HG02623 (cell line): ENCODE measurements at regions not wholly inside any gene's neighbourhood (a gene's known extent, or its start where the extent isn't known, plus 50 kb on each side); places are given as distances from the start of the nearest gene placed in this dataset.
"Not testable (repeated sequence)": the region's sequence is repeated elsewhere in the genome, so short reads cannot be mapped to it uniquely, and the experiment has no call there.

Experiments
- ATAC-seq: cut with Tn5 transposase; IDR thresholded peaks from one replicate; pipeline ENCODE4 v1.9.1; 2021; ENCODE audit warnings: moderate library complexity; ENCODE audit not compliant: unreplicated experiment

DNA sequence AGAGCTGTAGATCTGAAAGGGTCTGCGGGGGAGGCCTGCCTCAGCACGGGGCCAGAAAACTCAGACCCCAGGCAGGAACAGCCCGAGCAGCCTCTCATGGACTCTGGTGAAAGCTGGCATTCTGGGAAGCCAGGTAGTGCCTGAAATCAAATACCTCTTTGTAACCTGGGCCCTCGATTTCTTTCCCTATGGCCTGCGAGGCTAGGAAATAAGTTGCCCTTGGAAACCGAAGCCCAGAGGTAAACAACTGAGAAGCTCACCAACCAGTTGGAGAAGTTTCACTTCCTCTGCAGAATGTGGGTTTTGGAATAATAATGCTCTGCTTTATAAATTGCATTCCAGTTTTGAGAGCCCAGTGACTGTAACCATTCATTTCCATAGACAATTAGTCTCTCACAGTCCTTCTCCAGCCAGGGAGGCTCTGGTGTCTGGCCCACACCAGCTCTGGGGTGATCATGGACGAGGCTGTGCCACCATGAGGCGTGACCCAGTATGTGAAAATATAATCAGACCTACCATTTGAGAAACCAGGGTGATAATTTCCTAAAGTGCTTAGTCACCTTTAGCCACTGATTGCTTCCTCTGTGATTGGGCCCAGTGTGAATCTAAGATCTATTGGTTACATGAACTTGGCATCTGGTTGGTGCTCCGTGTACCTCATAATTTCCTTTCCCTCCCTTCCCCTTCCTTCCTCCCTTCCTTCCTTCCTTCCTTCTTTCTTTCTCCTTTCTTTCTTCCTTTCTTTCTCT lies 133.1 kb upstream of the PELI1 start:
- no peak for ATAC-seq

DNA sequence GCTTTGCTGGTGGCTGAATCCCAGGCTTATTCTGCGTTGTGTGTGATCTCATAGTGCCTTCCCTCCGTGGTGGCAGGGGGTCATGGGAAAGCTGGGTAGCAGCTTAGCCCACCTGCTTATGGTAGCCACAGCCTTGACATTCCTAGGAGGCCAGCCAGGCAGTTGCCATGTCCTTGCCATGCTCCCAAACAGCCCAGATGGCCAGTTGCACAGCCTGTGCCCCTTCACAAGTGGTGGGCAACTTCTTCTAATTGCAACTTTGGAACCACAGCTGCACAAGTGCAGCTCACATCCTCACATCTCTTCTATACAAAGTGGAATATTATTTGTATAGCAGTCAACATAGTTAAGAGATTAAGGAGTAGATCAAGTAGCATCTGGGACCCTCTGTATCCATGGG lies 136.6 kb upstream of the PELI1 start:
- ATAC-seq, result not testable (repeated sequence)

DNA sequence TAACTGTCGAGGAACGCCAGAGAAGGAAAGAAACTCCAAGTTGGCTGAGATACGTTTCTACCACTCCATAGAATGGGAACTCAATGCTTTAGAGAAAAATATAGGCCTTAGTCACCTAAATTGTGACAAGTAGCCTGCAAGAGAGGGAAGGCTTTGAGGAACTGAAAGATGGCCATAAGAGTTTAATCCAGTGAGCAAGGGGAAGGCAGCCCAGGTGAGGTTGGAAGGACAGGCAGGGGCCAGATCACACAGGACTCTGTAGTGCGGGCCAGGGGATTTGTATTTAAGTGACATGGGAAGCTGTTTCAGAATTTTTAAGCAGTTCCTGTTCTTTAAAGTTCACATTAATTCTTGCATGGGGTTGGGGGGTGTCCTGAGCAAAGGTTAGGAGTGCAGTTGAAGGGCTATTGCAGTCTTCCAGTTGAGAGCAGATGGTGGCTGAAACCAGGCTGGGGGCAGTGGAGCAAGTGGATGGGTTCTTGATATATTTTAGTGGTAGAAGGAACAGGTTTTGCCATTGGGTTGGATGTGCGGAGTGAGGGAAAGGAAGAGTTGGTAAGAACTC lies 138.9 kb upstream of the PELI1 start:
- no peak for ATAC-seq

DNA sequence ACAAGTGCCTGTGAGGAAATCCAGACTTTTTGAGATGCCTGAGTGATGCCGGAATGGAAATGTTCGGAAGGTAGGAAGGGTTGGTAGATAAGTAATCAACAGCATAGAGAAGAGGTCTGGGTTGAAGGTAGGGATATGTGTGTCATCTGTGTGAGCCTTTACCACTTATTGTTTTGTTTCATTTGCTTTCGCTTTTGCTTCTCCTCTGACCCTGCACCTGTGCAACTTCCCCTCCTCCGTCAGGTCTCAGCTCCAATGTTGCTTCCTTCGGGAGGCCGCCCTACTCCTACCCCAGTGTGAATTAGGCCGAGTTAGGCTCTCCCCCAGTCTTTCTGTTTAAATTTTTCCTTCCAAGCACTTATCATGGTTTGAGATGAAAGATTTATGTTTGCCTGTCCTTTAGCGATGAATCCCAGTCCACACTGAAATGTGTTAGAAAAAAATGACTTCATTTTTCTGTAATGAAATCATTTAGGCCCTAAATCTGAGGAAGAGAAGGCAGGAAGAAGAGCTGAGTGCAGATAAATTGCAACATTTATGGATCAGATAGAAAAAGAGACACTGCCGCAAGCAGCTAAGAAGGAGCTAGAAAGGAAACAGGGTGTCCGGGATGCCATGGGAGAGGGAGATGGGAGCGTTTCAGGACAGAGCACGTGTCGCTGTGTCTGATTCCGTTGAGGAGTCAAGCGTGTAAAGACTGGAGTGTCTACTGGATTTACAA lies 139.6 kb upstream of the PELI1 start:
- peak; percentile 91 for ATAC-seq

DNA sequence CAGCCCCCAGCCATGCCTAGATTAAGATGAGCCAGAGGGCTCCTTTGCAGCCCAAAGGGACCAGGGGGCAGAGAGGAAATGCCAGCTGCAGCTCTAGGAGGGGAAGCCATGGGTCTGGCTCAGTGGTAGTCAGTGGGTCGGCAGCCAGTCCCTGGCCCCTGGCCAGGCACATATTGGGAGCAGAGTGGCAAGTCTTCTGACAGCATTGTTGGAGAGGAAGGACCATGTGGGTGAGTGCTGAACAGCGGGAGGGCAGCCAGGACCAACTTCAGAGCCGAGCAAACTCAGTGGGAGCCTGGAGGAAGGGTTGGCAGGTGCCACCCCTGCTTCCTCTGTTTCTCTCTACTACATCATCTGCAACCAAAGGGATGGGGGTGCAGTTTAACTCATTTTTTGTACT lies 140.5 kb upstream of the PELI1 start:
- no peak for ATAC-seq

DNA sequence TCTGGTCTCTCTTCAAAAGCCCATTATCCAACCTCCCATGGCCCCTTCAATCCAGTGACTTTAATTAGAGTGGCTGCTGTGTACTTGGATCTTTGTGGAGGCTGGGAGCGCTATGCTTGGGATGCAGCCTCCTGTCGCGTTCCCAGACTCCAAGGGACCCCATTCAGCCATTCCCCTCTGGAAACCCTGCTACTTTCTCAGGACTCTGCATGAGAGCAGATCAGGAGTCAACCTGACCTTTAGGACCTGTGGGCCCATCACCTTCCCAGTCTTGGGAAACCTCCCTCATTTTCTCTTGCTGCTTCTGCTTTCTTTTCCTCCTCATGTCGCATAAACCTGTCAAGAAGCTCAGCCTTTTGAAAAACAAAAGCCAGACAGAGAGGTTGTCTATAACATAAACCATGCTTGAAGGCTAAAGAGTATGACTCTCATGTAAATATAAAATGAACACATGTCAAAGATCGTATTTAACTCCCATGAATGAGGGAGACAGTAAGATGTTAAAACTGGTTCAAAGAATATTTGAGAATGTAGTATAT lies 143.1 kb upstream of the PELI1 start:
- ATAC-seq, result no peak

DNA sequence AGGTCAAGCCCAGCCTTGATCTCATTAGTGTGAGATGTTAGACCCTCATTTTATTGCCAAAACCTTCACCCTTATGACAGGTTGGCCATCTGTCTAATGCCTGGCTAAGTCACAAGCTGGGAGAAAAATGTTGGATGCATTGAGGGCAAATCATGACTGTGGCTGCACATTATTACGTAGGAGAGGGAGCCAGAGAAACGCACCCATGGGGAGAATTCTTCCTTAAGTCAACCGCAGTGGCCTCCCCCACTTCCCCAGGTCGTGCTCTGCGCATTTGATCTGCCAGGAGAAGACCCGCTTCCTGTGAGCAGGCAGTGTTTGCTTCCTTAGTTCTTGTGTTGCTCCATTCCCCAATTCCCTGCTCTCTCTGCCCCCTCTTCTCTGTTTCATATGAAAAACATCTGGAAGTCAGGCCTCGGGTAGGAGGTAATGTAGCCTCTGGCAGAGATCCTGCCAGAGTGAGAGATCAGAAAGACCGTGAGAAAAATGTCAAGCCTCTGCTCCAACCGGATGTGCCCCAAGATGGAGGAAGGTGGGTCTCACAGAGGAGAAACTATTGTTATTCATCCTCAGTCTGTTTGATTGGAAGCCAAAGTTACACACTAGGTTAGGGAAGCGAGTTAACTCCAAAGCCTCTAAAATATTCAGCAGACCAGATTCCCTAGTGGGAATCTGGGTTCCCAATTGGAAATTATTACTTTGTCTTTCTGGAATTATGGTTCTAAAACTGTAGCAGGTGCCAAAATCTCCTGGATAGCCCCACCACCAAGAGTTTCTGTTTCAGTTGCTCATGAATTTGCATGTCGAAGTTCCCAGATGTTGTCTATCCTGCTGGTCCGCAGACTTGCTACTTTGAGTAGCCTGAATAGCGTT lies 144.3 kb upstream of the PELI1 start:
- no peak for ATAC-seq

DNA sequence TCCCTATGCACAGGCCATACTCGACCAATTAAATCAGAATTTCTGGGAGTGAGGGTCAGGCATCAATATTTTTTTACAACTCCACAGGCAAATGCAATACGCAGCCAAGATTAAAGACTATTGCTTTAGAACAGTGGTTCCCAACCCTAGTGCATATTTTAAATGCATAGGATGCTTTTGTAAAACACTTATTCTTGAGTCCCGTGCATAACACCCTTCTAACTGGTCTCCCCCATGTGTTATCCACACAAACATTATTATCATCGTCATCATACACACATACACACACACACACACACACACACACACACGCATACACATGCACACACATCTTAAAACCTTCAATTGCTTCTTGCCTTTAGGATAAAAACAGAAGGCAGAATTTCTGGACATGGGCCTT lies 145.0 kb upstream of the PELI1 start:
- no peak for ATAC-seq

DNA sequence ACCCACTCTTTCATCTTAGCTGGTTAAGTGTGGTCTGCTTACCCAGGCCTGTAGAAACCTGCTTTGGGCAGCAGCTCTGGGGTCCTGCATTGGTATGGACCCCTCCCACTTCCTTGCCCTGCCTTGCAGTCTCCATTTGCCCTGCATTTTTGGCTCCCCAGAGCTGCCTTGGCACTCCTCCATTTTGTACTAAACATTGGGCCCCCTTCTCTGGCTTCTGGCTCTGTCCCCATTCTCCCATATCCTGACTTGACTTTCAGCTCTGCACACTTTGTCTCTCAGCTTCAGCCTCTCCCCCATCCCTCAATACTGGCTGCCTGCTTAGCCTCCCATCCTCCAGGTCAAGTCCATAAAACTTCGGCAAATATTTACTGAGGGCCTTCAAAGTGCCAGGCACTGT lies 145.5 kb upstream of the PELI1 start:
- ATAC-seq, result no peak

DNA sequence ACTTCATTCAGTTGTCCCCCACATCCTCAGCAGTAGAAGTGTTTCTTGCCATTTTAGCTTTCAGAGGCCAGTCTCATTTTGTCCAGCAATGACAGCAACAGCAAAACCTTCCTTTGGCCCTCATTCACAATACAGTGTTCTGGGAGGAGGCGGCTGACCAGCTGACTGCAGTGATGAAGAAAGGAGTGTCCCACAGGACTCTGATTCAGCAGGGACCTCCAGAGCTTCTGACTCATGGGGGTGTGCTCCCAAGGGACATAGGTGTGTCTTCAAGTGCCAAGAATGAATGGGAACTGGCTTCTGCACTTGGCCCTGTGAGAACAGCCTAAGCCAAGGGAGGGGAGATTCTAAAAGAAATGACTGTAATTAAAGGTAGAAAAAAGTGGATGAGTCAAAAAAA lies 147.0 kb upstream of the PELI1 start:
- no peak for ATAC-seq

DNA sequence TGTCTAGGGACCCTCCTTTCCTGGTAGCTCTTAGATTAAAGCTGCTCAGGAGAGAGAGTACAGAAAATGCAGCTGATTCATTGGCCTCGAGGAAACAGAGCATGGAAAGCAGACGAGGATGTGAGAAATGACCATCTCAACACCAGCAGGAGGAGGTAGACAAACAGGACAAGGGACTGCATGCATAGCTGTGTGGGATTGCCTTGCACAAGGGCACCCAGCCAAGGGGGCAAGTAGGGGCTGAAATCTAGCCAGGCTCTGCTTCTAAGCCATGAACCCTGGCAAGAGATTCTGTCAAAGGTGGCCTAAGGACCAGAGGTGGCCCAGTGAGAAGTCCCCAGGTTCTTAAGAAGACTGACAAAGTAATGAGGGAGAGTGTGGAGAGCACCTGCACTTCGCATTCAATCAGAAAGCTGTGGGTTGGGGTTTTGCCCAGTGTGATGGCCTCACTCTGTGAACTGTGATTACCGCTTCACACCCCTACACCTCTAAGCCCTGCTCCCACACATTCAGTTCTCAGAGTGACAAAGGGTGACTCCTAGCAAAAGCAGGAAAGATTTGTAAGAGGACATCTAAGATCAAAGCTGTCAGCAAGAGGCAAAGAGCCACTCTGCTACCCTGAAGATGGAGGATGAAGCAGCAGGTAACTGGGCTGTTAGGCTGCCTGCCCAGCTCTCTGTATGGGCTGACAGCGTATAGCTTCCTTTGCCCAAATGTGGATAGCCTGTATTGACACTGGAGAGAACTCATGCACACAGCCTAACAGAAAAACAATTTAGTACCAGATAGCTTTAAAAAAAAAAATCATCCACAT lies 151.3 kb upstream of the PELI1 start:
- ATAC-seq, result no peak

DNA sequence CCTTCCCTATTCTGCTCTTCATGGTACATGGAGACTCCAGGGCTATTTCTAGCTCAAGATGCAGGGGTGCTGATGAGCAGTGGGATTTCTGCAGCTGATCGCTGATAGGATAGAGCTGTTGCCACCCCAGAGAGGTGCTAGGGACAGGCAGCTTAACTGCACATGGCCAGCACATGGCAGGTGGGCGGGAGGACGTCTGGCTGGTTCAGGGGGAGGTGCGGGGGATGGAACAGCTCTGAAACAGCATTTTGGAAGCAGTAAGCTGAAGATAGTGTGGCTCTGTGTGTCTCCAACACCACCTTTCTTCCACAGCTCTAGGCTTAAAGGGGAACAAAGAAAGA lies 151.9 kb upstream of the PELI1 start:
- no peak for ATAC-seq

DNA sequence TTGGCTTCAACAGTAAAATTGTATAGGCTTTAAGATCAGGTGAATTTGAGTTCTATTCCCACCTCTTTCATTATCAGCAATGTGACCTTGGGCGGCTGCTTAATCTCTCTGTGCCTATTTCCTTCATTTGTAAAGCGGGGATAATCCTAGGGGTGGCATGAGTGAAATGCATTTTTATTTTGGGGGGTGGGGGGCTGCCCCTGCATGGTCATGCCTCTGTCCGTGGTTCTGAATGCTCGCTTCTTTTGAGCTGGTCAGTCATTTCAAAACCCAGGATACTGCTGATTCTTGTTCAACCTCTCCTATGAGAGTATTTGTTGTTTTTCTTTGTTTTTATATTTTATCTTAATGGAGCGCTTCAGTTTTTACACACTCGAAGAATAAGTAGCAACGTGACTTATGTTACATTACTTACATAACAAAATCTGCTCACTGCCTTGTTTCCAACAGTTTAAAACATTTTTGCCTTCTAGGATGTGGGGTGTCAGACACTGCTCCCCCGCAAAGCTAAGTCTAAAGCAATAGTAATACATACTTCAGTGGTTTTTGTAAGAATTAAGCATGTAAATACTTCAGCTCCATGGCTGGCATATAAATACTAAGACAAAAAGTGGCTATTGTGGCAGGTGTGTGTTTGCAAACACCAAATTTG lies 152.6 kb upstream of the PELI1 start:
- ATAC-seq, result no peak

DNA sequence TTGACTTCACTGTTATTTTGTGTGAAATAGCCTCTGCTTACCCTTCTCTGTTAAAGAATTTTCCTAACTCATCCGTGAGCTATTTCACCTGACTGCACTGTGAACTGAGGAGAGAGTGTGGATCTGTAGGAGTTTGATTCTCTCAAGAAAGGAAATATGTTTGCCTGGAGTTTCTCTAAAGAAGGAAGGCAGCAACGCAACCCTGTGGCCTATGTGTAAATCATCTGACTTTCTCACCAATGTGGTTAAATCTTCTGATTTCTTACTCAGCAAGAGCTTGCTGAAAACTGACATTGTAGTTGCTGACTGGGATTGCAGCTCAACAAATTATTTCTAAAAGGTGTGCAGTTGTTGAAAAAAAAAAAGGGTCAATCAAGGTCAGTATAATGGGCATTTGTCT lies 153.9 kb upstream of the PELI1 start:
- ATAC-seq, result no peak

DNA sequence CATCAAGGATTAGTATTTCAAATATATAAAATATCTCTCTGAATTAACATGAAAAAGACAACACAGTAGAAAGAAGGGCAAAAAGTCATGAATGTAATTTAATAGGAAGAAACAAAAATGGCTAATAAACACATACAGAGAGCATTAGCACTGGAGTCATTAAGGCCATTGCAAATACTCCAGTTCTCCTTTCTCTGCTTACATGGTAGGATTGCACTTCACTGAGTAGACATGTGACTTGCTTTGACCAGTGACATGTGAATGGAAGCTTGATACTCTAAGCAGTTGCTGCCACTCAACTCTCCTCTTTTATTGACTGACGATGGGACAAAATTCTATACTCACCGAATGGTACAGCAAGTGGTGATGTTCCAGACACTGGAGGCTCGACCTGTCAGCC lies 153.9 kb upstream of the LGALSL start:
- no peak for ATAC-seq

DNA sequence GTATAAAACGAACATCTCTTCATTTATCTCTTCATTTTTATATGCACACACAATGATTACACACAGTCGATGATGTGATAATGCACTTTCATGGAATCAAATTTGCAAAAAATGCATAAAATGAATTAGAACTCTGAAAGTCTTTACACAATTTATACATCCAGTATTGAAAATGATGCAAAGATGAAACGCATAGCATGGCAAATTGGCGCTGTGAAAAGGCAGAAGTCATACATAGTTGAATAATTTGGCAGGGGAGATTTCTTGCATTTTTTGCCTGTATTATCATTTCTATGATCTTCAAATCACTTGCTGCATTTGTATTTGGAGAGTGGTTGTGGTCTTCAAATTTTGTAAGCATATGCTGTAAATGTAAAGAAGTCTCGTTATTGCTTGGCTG lies 150.7 kb upstream of the LGALSL start:
- no peak for ATAC-seq

DNA sequence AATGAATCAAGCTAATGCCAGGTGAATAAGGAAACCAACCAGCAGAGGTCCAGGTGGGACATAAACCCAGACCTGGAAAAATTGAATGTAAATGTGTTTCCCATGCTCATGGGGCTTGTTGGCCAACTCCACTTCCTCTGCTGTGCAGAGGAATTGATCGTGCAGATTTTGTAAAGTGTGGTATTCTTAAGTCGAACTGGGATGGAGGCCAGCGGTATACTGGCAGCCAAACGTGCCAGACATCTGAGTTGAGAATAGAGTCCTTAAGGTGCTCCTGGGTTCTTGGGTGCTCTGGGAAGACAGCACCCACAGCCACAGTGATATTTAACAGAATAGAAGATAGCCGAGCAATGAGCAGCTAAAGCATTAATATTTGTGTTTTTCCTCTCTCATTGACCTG lies 146.5 kb upstream of the LGALSL start:
- ATAC-seq, result no peak

DNA sequence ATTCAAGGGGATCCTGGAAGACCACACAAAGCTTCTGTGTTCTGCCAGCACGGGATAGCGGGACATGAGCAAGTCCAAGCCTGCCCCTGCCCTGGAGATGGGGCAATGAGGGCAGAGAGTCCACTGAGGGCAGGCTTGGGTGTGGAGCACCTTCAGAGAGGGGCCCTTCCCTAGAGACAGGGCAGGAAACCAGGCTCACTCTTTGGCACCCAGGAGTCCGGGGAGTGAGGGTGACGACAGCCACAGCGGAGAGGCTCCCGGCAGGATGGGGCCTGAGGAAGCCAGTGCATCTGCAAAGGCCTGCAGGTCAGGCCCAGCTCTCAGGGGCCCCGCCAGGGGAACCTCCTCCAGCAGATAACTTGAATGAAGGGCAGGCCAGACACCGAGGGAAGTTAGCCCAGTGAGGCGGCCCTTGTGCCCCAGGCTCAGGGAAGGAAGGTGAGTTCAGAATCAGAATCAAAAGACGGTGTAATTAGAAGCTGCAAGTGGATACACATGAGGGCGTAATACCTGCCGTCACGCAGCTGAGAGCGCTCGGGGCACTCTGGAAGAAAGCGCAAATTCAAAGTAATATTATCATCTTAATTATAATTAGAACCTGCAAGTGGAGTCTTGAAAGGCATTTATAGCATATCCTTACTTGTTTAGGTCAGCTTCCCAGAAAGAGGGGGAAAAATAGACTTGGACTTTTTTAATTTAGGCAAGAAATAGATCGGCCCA lies 142.6 kb upstream of the LGALSL start:
- ATAC-seq, result no peak

DNA sequence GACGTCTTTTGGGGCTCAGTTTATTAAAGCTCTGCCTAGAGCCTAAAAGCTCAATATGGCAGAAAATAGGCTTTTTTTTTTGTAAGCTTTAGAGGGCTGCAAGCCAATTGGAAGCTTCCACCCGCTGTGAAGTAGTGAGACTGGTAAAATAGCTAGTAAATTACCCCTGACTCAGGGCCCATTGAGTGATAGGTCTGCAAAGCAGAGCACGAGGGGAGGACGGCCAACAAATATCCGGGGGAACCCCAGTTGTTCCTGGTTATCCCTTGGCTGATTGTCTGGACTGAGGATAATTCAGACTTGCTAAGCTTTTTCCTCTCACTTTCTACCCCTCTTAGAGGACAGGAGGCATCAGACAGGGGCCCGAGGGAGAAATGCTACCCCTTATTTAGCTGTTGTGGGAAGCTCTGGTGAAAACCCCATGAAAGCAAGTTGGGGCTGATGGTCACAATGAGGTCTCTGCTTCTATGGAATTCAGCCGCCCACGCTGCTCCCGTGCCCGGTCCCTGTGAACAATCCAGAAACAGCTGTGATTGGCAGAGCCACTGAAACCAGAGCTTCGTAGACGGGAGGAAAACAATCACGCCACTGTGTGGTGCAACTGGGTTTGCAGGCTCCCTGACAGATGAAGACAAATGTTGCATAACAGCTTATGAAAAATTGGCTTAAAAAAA lies 141.9 kb upstream of the LGALSL start:
- no peak for ATAC-seq
